ENCODE measurements at regions not wholly inside any gene's neighbourhood (a gene's known extent, or its start where the extent isn't known, plus 50 kb on each side); places are given as distances from the start of the nearest gene placed in this dataset.
A peak's percentile ranks its signal among the peaks of the same experiment; 100 is the strongest.

GRCh38 chr6:154591234-154591633 lies 80.7 kb upstream of the CNKSR3 start:
- H3K9me3 Mint-ChIP-seq, result no peaks in the 10 kb centered on the region
- no peak for DNase-seq (ENCODE audit: low spot score)
- H3K27ac Mint-ChIP-seq, result no peak overlapping the region
- ATAC-seq, result no peak
- peaks cover 5 to 7% of the 10 kb centered on the region in 2 donors for H3K27me3 Mint-ChIP-seq
- H3K4me3 Mint-ChIP-seq, result no peak overlapping the region
- H3K36me3 Mint-ChIP-seq, result no peaks in the 10 kb centered on the region
- H3K4me1 Mint-ChIP-seq (ENCODE audit: low read depth in 2 of 2), result no peaks in the 10 kb centered on the region

GRCh38 chr6:154592199-154592860 lies 81.8 kb upstream of the CNKSR3 start:
- no peak for ATAC-seq
- no peak overlapping the region for H3K27ac Mint-ChIP-seq
- no peaks in the 10 kb centered on the region for H3K9me3 Mint-ChIP-seq
- no peak for DNase-seq (ENCODE audit: low spot score)
- H3K27me3 Mint-ChIP-seq, result peaks cover under 1 to 2% of the 10 kb centered on the region in 2 donors
- H3K36me3 Mint-ChIP-seq, result no peaks in the 10 kb centered on the region
- H3K4me1 Mint-ChIP-seq (ENCODE audit: low read depth in 2 of 2), result no peaks in the 10 kb centered on the region
- no peak overlapping the region for H3K4me3 Mint-ChIP-seq

DNA sequence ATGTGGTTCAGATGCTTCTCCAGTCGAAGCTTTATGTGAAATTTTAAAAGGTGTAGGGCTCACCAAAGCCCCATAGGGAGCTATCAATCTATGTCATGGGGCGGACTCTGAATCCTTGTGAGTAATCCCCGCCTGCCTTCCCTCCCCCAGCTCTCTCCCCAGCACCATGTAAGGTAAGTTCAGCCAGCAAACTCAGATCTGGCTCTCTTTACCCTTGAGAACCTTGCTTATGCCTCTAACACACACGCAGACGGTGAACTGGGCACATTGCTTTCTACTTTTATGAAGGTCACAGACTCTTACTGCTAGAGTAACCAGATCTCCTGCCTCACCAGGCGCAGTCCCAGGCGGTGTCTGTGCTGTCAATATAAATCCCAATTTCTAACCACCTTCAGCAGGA lies 82.6 kb upstream of the CNKSR3 start:
- no peak for DNase-seq (ENCODE audit: low spot score)
- no peaks in the 10 kb centered on the region for H3K36me3 Mint-ChIP-seq
- ATAC-seq, result no peak
- no peak overlapping the region for H3K4me3 Mint-ChIP-seq
- H3K27me3 Mint-ChIP-seq, result no peaks in the 10 kb centered on the region
- H3K4me1 Mint-ChIP-seq (ENCODE audit: low read depth in 2 of 2), result no peaks in the 10 kb centered on the region
- no peaks in the 10 kb centered on the region for H3K9me3 Mint-ChIP-seq
- no peak overlapping the region for H3K27ac Mint-ChIP-seq

- no peaks in the 10 kb centered on the region for H3K4me1 Mint-ChIP-seq (ENCODE audit: low read depth in 2 of 2)
- H3K36me3 Mint-ChIP-seq, result no peaks in the 10 kb centered on the region
- H3K27ac Mint-ChIP-seq, result no peak overlapping the region
- H3K9me3 Mint-ChIP-seq, result no peaks in the 10 kb centered on the region
- no peak overlapping the region for H3K4me3 Mint-ChIP-seq
- H3K27me3 Mint-ChIP-seq, result peaks cover 0 to 5% of the 10 kb centered on the region in 2 donors
- DNase-seq (ENCODE audit: low spot score) (no peak), ATAC-seq (no peak)
Measured at GRCh38 chr6:154594496-154595198, 84.2 kb upstream of the CNKSR3 start.

DNA sequence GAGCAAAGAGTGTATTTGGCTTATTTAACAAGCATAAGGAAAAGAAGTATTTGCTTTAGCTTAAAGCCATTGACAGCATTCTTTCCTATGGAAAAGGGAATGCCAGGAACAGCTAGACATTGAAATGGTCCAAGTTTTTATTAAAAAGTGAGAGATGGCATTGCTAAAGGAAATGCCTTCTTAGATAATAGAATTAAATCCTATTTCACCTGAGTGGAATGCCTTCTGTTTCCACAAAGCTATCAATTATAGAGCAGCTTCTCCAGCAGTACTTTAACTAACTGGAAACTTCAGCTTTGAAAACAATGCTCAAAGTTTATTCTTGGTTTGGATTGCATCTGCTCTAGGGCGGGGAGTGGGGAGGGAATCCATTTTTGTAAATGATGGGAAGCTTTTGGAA lies 85.1 kb upstream of the CNKSR3 start:
- no peaks in the 10 kb centered on the region for H3K9me3 Mint-ChIP-seq
- peaks cover 0 to 5% of the 10 kb centered on the region in 2 donors for H3K27me3 Mint-ChIP-seq
- DNase-seq (ENCODE audit: low spot score), result no peak
- ATAC-seq, result no peak
- no peak overlapping the region for H3K4me3 Mint-ChIP-seq
- H3K36me3 Mint-ChIP-seq, result no peaks in the 10 kb centered on the region
- no peak overlapping the region for H3K27ac Mint-ChIP-seq
- H3K4me1 Mint-ChIP-seq (ENCODE audit: low read depth in 2 of 2), result no peaks in the 10 kb centered on the region

GRCh38 chr6:154596009-154596408 lies 85.5 kb upstream of the CNKSR3 start:
- DNase-seq (ENCODE audit: low spot score) (no peak), ATAC-seq (no peak)
- H3K9me3 Mint-ChIP-seq, result no peaks in the 10 kb centered on the region
- no peaks in the 10 kb centered on the region for H3K4me1 Mint-ChIP-seq (ENCODE audit: low read depth in 2 of 2)
- no peak overlapping the region for H3K27ac Mint-ChIP-seq
- H3K36me3 Mint-ChIP-seq, result no peaks in the 10 kb centered on the region
- no peak overlapping the region for H3K4me3 Mint-ChIP-seq
- H3K27me3 Mint-ChIP-seq, result peaks cover 0 to 5% of the 10 kb centered on the region in 2 donors

GRCh38 chr6:154596701-154597100 lies 86.2 kb upstream of the CNKSR3 start:
- Mint-ChIP-seq H3K4me1 (ENCODE audit: low read depth in 2 of 2) (no peaks in the 10 kb centered on the region), H3K27ac (no peak overlapping the region), H3K27me3 (peaks cover 0 to 5% of the 10 kb centered on the region in 2 donors), H3K4me3 (no peak overlapping the region), H3K9me3 (no peaks in the 10 kb centered on the region), H3K36me3 (no peaks in the 10 kb centered on the region)
- DNase-seq (ENCODE audit: low spot score) (no peak), ATAC-seq (no peak)

- Mint-ChIP-seq H3K27ac (no peak overlapping the region), H3K9me3 (no peaks in the 10 kb centered on the region), H3K27me3 (peaks cover 0 to 5% of the 10 kb centered on the region in 2 donors), H3K36me3 (no peaks in the 10 kb centered on the region), H3K4me1 (ENCODE audit: low read depth in 2 of 2) (no peaks in the 10 kb centered on the region), H3K4me3 (no peak overlapping the region)
- ATAC-seq, result no peak
- DNase-seq (ENCODE audit: low spot score), result no peak
Measured at GRCh38 chr6:154598399-154598798, 87.9 kb upstream of the CNKSR3 start.

GRCh38 chr6:154602296-154602695 lies 91.8 kb upstream of the CNKSR3 start:
- no peak overlapping the region for H3K27ac Mint-ChIP-seq
- no peak for DNase-seq (ENCODE audit: low spot score)
- H3K4me3 Mint-ChIP-seq, result no peak overlapping the region
- no peaks in the 10 kb centered on the region for H3K36me3 Mint-ChIP-seq
- H3K4me1 Mint-ChIP-seq (ENCODE audit: low read depth in 2 of 2), result peaks cover 14 to 18% of the 10 kb centered on the region in 2 donors
- ATAC-seq, result no peak
- H3K27me3 Mint-ChIP-seq, result peaks cover 5 to 16% of the 10 kb centered on the region in 2 donors
- no peaks in the 10 kb centered on the region for H3K9me3 Mint-ChIP-seq

GRCh38 chr6:154602708-154603107 lies 92.2 kb upstream of the CNKSR3 start:
- Mint-ChIP-seq H3K27ac (no peak overlapping the region), H3K27me3 (peaks cover 5 to 16% of the 10 kb centered on the region in 2 donors), H3K4me3 (no peak overlapping the region), H3K36me3 (no peaks in the 10 kb centered on the region), H3K4me1 (ENCODE audit: low read depth in 2 of 2) (peaks cover 14 to 18% of the 10 kb centered on the region in 2 donors), H3K9me3 (no peaks in the 10 kb centered on the region)
- ATAC-seq (no peak), DNase-seq (ENCODE audit: low spot score) (no peak)

DNA sequence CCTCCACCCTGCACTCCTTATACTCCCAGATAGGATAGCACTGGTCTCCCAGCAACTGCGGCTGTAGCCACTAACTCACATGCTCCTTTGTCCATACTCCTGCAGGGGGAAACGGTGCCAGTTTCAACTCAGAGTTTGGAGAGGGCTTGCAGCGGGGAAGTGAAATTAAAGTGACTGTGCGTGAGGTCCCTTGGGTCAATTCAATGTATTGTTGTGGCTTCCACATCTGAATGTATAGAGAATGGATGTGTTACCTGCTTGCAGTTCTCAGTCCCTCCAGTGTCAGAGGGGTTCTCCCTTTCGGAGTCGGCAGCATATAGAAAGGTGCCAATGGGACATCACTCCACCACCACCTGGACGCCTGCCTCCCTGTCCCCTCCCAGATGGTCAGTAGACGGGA lies 93.6 kb upstream of the CNKSR3 start:
- no peak overlapping the region for H3K27ac Mint-ChIP-seq
- H3K9me3 Mint-ChIP-seq, result no peaks in the 10 kb centered on the region
- H3K36me3 Mint-ChIP-seq, result no peaks in the 10 kb centered on the region
- peaks cover under 1 to 16% of the 10 kb centered on the region in 2 donors for H3K27me3 Mint-ChIP-seq
- DNase-seq (ENCODE audit: low spot score) (no peak), ATAC-seq (no peak)
- no peak overlapping the region for H3K4me3 Mint-ChIP-seq
- H3K4me1 Mint-ChIP-seq (ENCODE audit: low read depth in 2 of 2), result peaks cover 14 to 18% of the 10 kb centered on the region in 2 donors

DNA sequence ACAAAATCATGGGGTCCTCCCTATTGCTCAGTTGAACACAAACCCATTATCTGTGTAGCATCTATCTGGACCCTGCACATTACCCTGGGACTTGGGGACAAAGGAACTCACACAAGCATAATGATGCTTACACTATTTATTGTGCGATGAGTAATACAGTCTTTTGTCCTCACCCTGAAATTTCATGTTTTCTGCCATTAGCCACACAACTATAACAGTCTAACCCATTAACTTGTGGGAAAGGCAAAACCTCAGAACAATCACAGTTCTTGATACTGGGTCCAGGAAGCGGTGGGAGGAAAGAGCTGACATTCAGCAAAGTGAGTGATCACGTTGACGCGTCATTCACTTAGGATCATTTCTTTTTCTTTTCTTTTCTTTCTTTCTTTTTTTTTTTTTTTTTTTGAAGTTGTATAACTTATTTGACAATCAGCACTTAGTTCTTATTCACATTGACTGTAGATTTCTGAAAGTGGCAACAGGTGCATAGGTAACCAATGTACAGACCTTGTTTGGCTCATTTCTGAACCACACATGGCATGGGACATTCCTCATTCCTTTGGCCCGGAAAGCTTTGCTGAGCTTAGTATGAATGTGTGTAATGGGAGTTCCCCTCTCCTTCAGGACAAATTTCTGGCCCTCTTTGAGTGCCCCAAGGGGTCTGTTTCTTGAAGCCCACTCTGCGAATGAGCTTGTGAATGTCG lies 94.8 kb upstream of the CNKSR3 start:
- H3K27me3 Mint-ChIP-seq, result peaks cover 0 to 18% of the 10 kb centered on the region in 2 donors
- no peak for DNase-seq (ENCODE audit: low spot score)

GRCh38 chr6:154605882-154606370 lies 95.4 kb upstream of the CNKSR3 start:
- peaks cover 0 to 20% of the 10 kb centered on the region in 2 donors for H3K27me3 Mint-ChIP-seq
- H3K27ac Mint-ChIP-seq, result peak overlapping the region in 1 of 2 donors; percentile 25
- H3K36me3 Mint-ChIP-seq, result no peaks in the 10 kb centered on the region
- no peaks in the 10 kb centered on the region for H3K9me3 Mint-ChIP-seq
- ATAC-seq, result no peak
- H3K4me1 Mint-ChIP-seq (ENCODE audit: low read depth in 2 of 2), result peaks cover 14 to 18% of the 10 kb centered on the region in 2 donors
- DNase-seq (ENCODE audit: low spot score), result no peak
- H3K4me3 Mint-ChIP-seq, result peak overlapping the region; percentile 65

More for the DNA sequence above, 94.8 kb upstream of the CNKSR3 start:
- Mint-ChIP-seq H3K27ac (peak overlapping the region in 1 of 2 donors; percentile 25), H3K4me1 (ENCODE audit: low read depth in 2 of 2) (peaks cover 14 to 18% of the 10 kb centered on the region in 2 donors), H3K36me3 (no peaks in the 10 kb centered on the region), H3K4me3 (peak overlapping the region; percentile 15), H3K9me3 (no peaks in the 10 kb centered on the region)
- peak in 1 of 2 donors; percentile 44 for ATAC-seq

DNA sequence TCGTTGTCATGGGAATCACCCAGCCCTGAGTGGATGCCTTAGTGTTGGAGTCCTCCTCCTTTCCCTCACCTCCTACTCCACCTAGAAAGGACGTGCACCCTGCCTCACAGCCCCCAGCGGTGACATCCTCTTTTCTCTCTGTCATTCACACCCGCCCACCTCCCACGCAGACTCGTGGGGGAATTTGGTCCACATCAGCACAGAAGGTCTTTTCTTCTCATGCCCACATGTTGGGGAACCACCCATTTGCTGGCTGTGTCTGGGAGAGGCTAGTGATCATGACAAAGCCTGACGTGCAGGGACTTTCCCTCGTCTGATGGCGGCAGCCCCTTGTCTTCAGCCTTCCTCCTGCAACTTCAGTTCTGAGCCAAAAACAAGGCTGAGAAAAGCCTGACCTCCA lies 96.0 kb upstream of the CNKSR3 start:
- ATAC-seq, result peak; percentile 82 to 85
- H3K4me3 Mint-ChIP-seq, result peak overlapping the region; percentile 65
- H3K4me1 Mint-ChIP-seq (ENCODE audit: low read depth in 2 of 2), result peaks cover 14 to 18% of the 10 kb centered on the region in 2 donors
- H3K27me3 Mint-ChIP-seq, result peaks cover 0 to 20% of the 10 kb centered on the region in 2 donors
- H3K9me3 Mint-ChIP-seq, result no peaks in the 10 kb centered on the region
- peak; percentile 73 for DNase-seq (ENCODE audit: low spot score)
- H3K36me3 Mint-ChIP-seq, result no peaks in the 10 kb centered on the region
- peak overlapping the region in 1 of 2 donors; percentile 7 for H3K27ac Mint-ChIP-seq
